GM10266 (cell line): ENCODE measurements at regions not wholly inside any gene's neighbourhood (a gene's known extent, or its start where the extent isn't known, plus 50 kb on each side); places are given as distances from the start of the nearest gene placed in this dataset.

ENCODE experiments used
- DNase-seq: peaks from one replicate; pipeline ENCODE4 v3.0.0; 2012; ENCODE audit errors: extremely low spot score
- TF ChIP-seq, protein P1 (sequence below): IDR thresholded peaks from 2 replicates; pipeline ENCODE4 v1.5.1; 2012; ENCODE audit warnings: mild to moderate bottlenecking, low read depth; ENCODE audit not compliant: control insufficient read depth, insufficient read depth; ENCODE audit errors: missing control alignments

DNA sequence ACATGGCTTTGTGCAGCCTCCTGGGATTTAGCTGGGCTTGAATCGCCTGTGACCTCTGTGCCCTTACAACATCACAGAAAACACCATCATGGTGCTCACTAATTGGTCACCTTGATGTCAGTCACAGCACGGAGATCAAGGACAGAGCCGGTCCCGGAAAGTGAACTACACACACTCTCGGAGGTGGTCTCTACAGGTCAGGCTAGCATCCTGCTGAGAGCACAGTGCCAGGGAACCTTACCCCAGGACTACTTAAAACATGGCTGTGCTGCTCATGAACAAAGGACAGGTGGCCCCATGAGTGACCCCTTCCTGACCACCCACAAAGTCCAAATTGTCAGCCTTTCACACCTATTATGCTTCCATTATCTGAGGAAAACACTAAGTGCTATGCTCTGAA is 1782.1 kb upstream of the CELF4 start:
- TF ChIP-seq, protein P1, sequence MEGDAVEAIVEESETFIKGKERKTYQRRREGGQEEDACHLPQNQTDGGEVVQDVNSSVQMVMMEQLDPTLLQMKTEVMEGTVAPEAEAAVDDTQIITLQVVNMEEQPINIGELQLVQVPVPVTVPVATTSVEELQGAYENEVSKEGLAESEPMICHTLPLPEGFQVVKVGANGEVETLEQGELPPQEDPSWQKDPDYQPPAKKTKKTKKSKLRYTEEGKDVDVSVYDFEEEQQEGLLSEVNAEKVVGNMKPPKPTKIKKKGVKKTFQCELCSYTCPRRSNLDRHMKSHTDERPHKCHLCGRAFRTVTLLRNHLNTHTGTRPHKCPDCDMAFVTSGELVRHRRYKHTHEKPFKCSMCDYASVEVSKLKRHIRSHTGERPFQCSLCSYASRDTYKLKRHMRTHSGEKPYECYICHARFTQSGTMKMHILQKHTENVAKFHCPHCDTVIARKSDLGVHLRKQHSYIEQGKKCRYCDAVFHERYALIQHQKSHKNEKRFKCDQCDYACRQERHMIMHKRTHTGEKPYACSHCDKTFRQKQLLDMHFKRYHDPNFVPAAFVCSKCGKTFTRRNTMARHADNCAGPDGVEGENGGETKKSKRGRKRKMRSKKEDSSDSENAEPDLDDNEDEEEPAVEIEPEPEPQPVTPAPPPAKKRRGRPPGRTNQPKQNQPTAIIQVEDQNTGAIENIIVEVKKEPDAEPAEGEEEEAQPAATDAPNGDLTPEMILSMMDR, result no peak
- DNase-seq, result no peak

DNA sequence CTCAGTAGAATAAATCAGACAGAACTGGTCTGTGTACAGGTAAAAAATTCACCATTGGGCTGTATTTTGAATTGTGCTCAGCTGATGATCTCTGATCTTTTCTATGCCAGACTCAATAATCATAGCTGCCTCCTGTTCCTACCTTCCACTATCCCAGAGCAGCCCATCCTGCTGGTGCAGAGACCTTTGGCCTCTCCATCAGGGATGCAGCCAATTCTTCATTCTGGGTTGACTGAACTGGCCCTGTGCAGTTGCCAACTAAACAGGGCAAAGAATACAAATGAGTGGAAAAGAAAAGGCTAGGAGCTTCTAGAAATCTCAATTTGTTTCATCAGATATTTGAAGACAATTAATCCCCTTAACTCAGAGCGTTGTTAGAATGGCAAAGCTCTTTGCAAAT is 1781.3 kb upstream of the CELF4 start:
- TF ChIP-seq, protein P1, result no peak
- no peak for DNase-seq

DNA sequence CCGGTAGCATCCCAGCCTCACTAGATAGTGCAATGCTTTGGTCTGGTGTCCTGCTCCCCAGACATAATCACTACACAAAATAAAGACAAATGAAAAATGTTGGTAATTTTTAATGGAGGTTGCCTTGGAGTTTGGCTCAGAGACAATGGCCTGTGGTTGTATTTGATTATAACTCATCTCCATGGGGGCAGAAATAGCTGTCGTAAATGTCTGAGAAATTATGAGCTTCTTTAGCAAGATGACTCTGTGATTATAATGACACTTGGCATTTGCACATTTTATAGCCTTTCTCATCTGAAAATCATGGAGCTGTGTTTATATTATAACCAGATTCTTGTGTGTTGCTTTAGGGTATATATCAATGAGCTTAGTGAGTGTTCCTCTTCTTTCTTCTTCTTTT is 1779.7 kb upstream of the CELF4 start:
- DNase-seq, result no peak

DNA sequence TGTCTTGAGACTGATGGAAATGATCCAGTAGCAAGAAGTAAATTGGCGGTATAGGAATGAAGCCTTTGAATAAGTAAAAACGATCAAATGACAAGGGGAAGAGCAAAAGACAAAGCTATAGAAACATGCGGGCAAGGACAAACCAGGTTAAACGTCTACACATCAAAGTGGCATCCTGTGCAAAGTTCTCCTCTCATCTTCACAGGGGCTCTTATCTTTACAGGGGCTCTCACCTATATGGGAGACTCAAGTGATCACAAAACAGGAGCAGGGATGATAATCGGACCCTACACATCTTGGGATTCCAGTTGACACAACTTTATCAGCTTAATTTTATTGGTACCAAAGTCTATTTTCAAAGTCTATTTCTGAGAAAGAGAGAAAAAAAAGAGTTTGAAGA is 1778.9 kb upstream of the CELF4 start:
- no peak for DNase-seq
- TF ChIP-seq, protein P1, result no peak

More for the DNA sequence above, 1779.7 kb upstream of the CELF4 start:
- TF ChIP-seq, protein P1, result no peak

DNA sequence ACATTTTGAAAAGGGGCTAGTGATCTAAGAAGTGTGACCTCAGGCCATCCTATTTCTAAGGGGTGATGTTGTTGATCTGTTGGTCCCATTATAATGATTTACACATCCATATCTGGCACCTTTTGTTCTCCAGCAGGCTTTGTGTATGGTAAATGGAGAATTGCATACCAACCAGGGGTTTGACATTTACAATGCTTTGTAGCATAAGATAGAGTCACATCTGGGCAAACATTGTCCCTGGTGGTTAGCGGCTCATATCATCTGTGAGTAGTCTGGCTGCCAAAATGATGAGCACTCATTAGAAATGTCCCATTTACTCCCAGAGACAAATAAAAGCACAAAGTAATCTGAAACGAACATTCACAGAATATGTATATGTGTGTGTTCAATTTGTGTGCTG is 1775.5 kb upstream of the CELF4 start:
- DNase-seq, result no peak
- TF ChIP-seq, protein P1, result no peak

DNA sequence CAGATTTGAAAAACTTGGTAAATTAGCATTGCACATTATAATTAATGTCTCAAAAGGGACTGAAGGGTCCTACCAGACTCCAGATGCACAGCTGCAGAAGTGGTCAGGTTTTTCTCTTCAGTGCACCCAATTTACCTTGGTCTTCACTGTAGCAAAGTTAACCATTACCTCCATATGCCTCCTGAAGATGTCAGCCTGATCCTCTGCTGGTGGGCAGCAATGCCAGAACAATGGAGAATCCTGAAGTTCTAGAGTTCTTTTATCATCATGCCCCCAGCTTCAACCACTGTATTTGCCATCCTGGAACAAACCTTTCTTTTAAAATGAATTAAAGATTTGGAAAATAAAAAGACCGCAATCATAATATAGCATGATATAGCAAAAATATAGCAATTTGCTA is 1774.8 kb upstream of the CELF4 start:
- TF ChIP-seq, protein P1, result no peak
- DNase-seq, result no peak

DNA sequence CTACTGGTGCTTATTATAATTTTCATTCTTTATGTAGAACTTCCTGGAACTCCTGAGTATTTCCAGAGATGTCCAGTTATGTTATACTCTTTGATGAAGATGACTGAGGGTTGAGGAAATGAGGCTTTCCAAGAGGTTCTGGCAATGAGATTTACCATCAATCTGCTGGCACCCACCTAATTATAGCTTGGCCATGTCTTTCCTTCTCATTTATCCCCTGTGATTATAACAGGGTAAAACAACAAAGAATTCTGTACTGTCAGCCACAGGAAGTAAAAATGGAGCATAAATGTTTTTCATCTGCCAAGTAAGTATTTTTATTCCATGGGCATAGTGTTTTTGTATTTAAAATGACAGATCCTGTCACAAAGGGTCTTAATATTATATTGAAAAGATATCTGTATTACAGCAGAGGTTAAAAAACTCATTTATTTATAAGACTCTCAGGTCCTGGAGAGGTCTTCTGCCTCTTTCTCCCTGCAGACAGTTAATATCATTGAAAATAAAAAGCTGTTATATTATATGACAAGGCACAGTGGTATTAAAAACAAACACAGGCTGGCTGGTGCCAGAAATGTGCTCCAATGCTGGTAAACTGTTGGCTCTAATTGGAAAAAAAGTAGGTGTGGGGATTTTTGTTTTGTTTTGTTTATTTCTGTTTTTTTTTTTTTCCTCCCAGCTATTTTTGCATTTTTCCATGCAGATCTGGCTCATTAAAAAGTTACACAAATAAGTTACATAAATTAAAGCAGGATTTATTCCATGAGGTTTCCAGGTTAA is 1764.1 kb upstream of the CELF4 start:
- no peak for DNase-seq
- TF ChIP-seq, protein P1, result no peak
